KMS-11 (cell line): ENCODE measurements at regions not wholly inside any gene's neighbourhood (a gene's known extent, or its start where the extent isn't known, plus 50 kb on each side); places are given as distances from the start of the nearest gene placed in this dataset.

Experiments
- H2AFZ ChIP-seq: fragments of 200-600 bp; sonication (generic); 2 replicates; pipeline ENCODE4 v1.6.1; 2016; ENCODE audit warnings: antibody characterized with exemption, mixed run types, low read depth
- H3K27ac ChIP-seq: fragments of 200-600 bp; sonication (generic); 2 replicates; pipeline ENCODE4 v1.6.1; 2016; ENCODE audit warnings: mild to moderate bottlenecking, mixed run types
- H3K27me3 ChIP-seq: fragments of 200-600 bp; sonication (generic); 2 replicates; pipeline ENCODE4 v1.6.1; 2017; ENCODE audit warnings: mild to moderate bottlenecking, low read depth, mixed run types, moderate library complexity; ENCODE audit not compliant: insufficient read depth
- H3K36me3 ChIP-seq: fragments of 200-600 bp; sonication (generic); 2 replicates; pipeline ENCODE4 v1.6.1; 2017; ENCODE audit warnings: mild to moderate bottlenecking, mixed run types; ENCODE audit not compliant: insufficient read depth
- H3K4me1 ChIP-seq: fragments of 200-600 bp; sonication (generic); 2 replicates; pipeline ENCODE4 v1.6.1; 2016; ENCODE audit warnings: mild to moderate bottlenecking, low read depth, mixed run types; ENCODE audit not compliant: poor library complexity, severe bottlenecking
- H3K4me2 ChIP-seq: fragments of 200-600 bp; sonication (generic); 2 replicates; pipeline ENCODE4 v1.7.0; 2016; ENCODE audit warnings: mild to moderate bottlenecking, mixed run types
- H3K4me3 ChIP-seq: fragments of 200-600 bp; sonication (generic); IDR thresholded peaks from 2 replicates; pipeline ENCODE4 v1.6.1; 2017; ENCODE audit warnings: low read depth, low read length, mixed read lengths; ENCODE audit not compliant: insufficient read depth
- H3K79me2 ChIP-seq: fragments of 200-600 bp; sonication (generic); 2 replicates; pipeline ENCODE4 v1.6.1; 2016; ENCODE audit warnings: low read depth, mixed run types; ENCODE audit not compliant: insufficient read depth
- H3K9ac ChIP-seq: fragments of 200-600 bp; sonication (generic); 2 replicates; pipeline ENCODE4 v1.6.1; 2016; ENCODE audit warnings: mild to moderate bottlenecking, mixed run types
- H4K20me1 ChIP-seq: fragments of 200-600 bp; sonication (generic); 2 replicates; pipeline ENCODE4 v1.6.1; 2016; ENCODE audit warnings: mild to moderate bottlenecking, mixed run types; ENCODE audit not compliant: insufficient read depth
- CTCF ChIP-seq: fragments of 200-600 bp; sonication (generic); conservative IDR thresholded peaks from 2 replicates; pipeline ENCODE4 v1.6.1; 2017; ENCODE audit warnings: low read depth, mild to moderate bottlenecking, antibody characterized with exemption, low read length, moderate library complexity, mixed read lengths

GRCh38 chr20:6919792-6920468 is 152.4 kb downstream of the BMP2 start:
- Histone ChIP-seq H3K4me3 (no peak overlapping the region), H3K4me1 (no peaks in the 10 kb centered on the region), H3K36me3 (no peaks in the 10 kb centered on the region), H2AFZ (no peak overlapping the region), H4K20me1 (no peaks in the 10 kb centered on the region), H3K27ac (no peak overlapping the region), H3K27me3 (no peaks in the 10 kb centered on the region), H3K4me2 (no peak overlapping the region), H3K79me2 (no peaks in the 10 kb centered on the region), H3K9ac (no peak overlapping the region)
- no peak for TF ChIP-seq CTCF

- H2AFZ ChIP-seq = no peak overlapping the region
- no peak overlapping the region for H3K4me3 ChIP-seq
- no peak for TF ChIP-seq CTCF
- no peak overlapping the region for H3K4me2 ChIP-seq
- no peaks in the 10 kb centered on the region for H3K27me3 ChIP-seq
- no peaks in the 10 kb centered on the region for H3K36me3 ChIP-seq
- no peak overlapping the region for H3K27ac ChIP-seq
- no peaks in the 10 kb centered on the region for H3K79me2 ChIP-seq
- H3K9ac ChIP-seq = no peak overlapping the region
- H3K4me1 ChIP-seq = no peaks in the 10 kb centered on the region
- no peaks in the 10 kb centered on the region for H4K20me1 ChIP-seq
These were observed 153.6 kb downstream of the BMP2 start for GRCh38 chr20:6920991-6921613.

GRCh38 chr20:6921717-6922386 is 154.4 kb downstream of the BMP2 start:
- no peaks in the 10 kb centered on the region for H3K79me2 ChIP-seq
- H3K9ac ChIP-seq = no peak overlapping the region
- H4K20me1 ChIP-seq = no peaks in the 10 kb centered on the region
- H2AFZ ChIP-seq = no peak overlapping the region
- H3K36me3 ChIP-seq = no peaks in the 10 kb centered on the region
- H3K4me3 ChIP-seq = no peak overlapping the region
- H3K27me3 ChIP-seq = no peaks in the 10 kb centered on the region
- no peak for TF ChIP-seq CTCF
- no peak overlapping the region for H3K4me2 ChIP-seq
- H3K4me1 ChIP-seq = no peaks in the 10 kb centered on the region
- no peak overlapping the region for H3K27ac ChIP-seq

GRCh38 chr20:6924681-6925080 is 157.2 kb downstream of the BMP2 start:
- Histone ChIP-seq H3K9ac (no peak overlapping the region), H3K4me3 (no peak overlapping the region), H3K36me3 (no peaks in the 10 kb centered on the region), H3K27me3 (no peaks in the 10 kb centered on the region), H2AFZ (no peak overlapping the region), H3K27ac (no peak overlapping the region), H3K4me2 (no peak overlapping the region), H3K79me2 (no peaks in the 10 kb centered on the region), H4K20me1 (no peaks in the 10 kb centered on the region), H3K4me1 (no peaks in the 10 kb centered on the region)
- no peak for TF ChIP-seq CTCF
